HG03460 (cell line): ENCODE measurements at regions not wholly inside any gene's neighbourhood (a gene's known extent, or its start where the extent isn't known, plus 50 kb on each side); places are given as distances from the start of the nearest gene placed in this dataset.
"Not testable (repeated sequence)": the region's sequence is repeated elsewhere in the genome, so short reads cannot be mapped to it uniquely, and the experiment has no call there.

Experiments
- ATAC-seq: cut with Tn5 transposase; IDR thresholded peaks from one replicate; pipeline ENCODE4 v1.9.1; 2021; ENCODE audit not compliant: unreplicated experiment

- no peak for ATAC-seq
Measured at GRCh38 chr10:53664282-53665019, 891.9 kb upstream of the MBL2 start.

DNA sequence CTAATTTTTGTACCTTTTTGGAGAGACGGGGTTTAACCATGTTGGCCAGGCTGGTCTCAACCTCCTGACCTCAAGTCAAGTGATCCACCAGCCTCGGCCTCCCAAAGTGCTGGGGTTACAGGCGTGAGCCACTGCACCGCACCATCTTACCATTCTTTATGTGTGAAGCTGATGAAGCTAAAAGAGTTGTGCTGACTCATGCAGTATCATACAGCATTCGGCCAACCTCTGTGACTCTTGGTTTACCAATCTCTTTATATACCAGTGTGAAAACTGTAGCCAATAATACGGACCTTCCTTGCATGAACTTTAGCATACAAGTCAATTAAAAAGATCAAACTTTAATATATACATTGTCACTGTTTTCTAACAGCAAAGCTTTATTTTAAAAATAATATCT lies 878.2 kb upstream of the MBL2 start:
- ATAC-seq = no peak

DNA sequence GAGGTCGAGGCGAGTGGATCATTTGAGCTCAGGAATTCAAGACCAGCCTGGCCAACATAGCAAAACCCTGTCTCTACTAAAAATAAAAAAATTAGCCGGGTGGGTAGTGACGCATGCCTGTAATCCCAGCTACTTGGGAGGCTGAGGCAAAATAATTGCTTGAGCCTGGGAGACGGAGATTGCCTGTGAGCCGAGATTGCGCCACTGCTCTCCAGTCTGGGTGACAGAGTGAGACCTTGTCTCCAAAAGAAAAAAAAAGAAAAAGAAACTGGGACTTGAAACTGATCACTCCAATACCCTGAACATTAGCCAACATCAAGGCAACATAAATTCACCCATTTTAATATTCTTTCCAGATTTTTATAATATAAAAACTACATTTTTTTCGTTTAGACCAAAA lies 874.6 kb upstream of the MBL2 start:
- not testable (repeated sequence) for ATAC-seq

GRCh38 chr10:53646525-53646924 lies 873.9 kb upstream of the MBL2 start:
- ATAC-seq = no peak

DNA sequence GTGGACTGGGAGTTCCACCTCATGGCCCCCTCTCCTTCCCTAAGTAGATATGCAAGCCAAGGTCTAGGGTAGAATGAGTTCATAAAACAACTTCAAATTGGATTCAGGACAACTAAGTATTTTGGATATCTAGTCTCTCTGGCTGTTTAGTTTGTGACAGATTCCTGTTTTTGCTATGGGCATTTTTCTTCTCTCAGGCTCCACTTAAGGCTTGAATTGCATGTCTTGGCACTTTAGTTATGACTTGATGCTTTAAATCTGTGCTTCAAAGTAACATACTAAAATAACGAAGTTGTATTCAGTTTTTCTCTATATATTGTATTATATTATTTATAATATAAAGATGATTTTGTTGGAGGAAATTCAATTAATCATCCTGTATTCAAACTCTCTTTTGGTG lies 873.4 kb upstream of the MBL2 start:
- ATAC-seq = no peak

DNA sequence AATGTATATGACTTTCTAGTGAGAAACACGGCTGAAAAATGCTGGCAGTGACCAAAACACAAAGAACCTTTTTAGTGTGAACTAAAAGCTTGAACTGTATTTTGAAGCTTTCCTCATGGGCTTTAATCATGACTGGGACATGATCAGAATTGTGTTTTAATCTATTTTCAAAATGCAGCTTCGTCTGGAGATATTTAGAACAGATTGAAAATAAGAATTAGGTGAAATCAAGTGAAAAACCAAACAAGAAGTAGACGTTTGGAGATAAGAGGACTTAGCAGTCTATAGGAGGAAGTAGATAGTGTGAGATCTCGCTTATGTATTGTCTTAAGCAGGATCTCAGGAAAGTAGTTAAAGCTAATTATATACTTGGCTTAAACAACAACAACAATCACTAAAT lies 865.4 kb upstream of the MBL2 start:
- no peak for ATAC-seq

GRCh38 chr10:53624722-53625121 lies 852.1 kb upstream of the MBL2 start:
- ATAC-seq = no peak

- ATAC-seq = no peak
Measured at GRCh38 chr10:53622201-53622600, 849.6 kb upstream of the MBL2 start.

- ATAC-seq = no peak
Measured at GRCh38 chr10:53619671-53620070, 847.1 kb upstream of the MBL2 start.

GRCh38 chr10:53607691-53608090 lies 835.1 kb upstream of the MBL2 start:
- ATAC-seq = no peak

- ATAC-seq = no peak
Measured at GRCh38 chr10:53606981-53607380, 834.4 kb upstream of the MBL2 start.

GRCh38 chr10:53601260-53601875 lies 828.8 kb upstream of the MBL2 start:
- ATAC-seq = peak; percentile 72

GRCh38 chr10:53598914-53599313 lies 826.3 kb upstream of the MBL2 start:
- ATAC-seq = no peak

GRCh38 chr10:53597835-53598251 lies 825.3 kb upstream of the MBL2 start:
- no peak for ATAC-seq

DNA sequence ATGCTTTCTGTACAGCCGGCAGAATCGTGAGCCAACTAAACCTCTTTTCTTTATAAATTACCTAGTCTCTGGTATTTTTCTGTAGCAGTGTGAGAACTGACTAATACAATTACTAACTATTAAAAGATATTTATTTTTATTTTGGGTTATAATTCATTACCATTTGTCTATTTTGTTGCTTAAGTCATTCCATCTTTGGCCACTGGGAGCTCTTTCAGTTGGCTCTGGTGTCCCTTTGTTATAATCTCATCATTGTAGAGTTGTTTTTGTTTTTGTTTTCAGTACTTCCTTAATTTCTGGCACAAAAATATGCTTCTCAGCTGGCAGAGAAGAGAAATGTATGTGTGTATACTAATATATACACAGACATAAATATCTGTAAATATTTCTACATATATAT lies 807.9 kb upstream of the MBL2 start:
- no peak for ATAC-seq

- ATAC-seq = no peak
Measured at GRCh38 chr10:53579773-53580172, 807.2 kb upstream of the MBL2 start.

- no peak for ATAC-seq
Measured at GRCh38 chr10:53574024-53574423, 801.4 kb upstream of the MBL2 start.

- ATAC-seq = no peak
Measured at GRCh38 chr10:53573498-53573897, 800.9 kb upstream of the MBL2 start.

DNA sequence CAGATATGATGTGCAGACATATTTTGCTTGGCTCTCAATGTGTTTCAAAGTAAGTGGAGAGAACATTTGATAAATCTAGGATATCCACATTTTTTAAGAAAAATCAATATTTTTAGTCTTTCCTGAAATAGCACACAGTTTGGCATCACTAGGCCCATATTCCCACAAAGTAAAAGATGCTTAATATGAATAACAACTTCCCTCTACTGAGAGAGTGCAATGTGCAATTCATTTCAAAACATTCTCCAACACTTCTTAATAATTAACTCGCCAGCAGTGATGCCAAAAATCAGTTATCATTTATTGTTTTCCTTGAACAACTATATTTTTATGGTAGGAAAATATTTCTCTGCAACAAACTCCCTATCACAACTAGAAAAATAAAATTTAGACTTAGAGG lies 800.2 kb upstream of the MBL2 start:
- ATAC-seq = no peak

DNA sequence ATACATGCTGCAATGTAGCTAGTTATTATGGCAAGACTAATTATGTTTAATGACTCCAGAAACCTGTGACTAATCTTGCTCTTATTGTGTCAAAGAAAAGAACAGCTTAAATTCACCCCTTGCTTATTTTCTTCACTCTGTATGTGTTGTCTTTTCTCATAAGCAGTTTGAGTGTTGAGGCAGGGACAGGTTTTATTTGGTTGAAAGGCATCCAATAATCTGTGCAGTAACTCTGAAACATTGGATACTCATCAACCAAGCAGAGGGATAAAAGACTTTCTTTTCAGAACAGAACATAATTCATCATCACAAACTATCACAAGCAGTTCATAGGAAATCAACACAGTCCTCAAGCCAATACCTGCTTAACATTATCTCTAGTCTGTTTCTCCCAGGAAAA lies 797.6 kb upstream of the MBL2 start:
- no peak for ATAC-seq

GRCh38 chr10:53569455-53569854 lies 796.9 kb upstream of the MBL2 start:
- ATAC-seq = no peak

DNA sequence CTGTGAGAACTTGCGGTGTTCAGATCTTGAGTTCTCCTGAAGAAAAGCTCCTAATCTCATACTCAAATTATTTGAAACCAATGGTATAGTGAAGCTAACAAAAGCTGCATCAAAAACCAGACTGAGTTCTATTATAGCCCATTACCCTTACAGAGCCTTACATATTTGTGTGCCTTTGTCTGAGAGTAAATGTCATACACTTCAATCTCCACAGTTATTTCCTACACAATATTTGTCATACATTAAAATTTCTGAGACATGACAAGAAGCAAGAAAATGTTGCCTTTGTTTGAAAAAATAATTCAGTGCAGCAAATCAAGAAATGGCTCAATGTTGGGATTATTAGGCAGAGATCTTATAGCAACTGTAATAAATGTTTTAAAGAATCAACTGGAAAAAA lies 776.1 kb upstream of the MBL2 start:
- ATAC-seq = no peak

GRCh38 chr10:53547364-53547763 lies 774.8 kb upstream of the MBL2 start:
- no peak for ATAC-seq
